AG04450 (cell line): ENCODE measurements at regions not wholly inside any gene's neighbourhood (a gene's known extent, or its start where the extent isn't known, plus 50 kb on each side); places are given as distances from the start of the nearest gene placed in this dataset.

ENCODE experiments used
- CTCF ChIA-PET: fragments of 300-600, 350-600 bp; formaldehyde crosslinking; extraction: SDS; loops from one replicate; lab custom pipeline; 2022; ENCODE audit warnings: antibody characterized with exemption, inconsistent platforms; lab: Charles Lee
- POLR2A ChIA-PET: fragments of 350-600 bp; formaldehyde crosslinking; extraction: SDS; loops from one replicate; lab custom pipeline; 2021; ENCODE audit warnings: antibody characterized with exemption, inconsistent platforms; lab: Yijun Ruan, JAX
- DNase-seq: peaks from one replicate; pipeline ENCODE4 v3.0.0-alpha.2; 2011; ENCODE audit warnings: low read depth, low spot score
- H3K27ac ChIP-seq: one replicate; pipeline ENCODE4 v1.5.1; 2012; ENCODE audit warnings: low read depth, low read length, control low read depth
- H3K27me3 ChIP-seq: one replicate; pipeline ENCODE4 v1.6.0; 2012; ENCODE audit warnings: low read length; ENCODE audit not compliant: control insufficient read depth, insufficient read depth
- H3K4me3 ChIP-seq: 2 replicates; pipeline ENCODE4 v1.5.1; 2011; ENCODE audit warnings: mild to moderate bottlenecking, low read depth, low read length, control low read depth
- H3K9me3 ChIP-seq: 2 replicates; pipeline ENCODE4 v1.5.1; 2012; ENCODE audit warnings: low read length; ENCODE audit not compliant: control insufficient read depth, insufficient read depth
- CTCF ChIP-seq: IDR thresholded peaks from 2 replicates; pipeline ENCODE4 v1.5.1; 2011; ENCODE audit warnings: low read depth, low read length, control low read depth, inconsistent platforms

- CTCF ChIA-PET: no interaction called here
These were observed 213.2 kb upstream of the LRFN5 start for GRCh38 chr14:41393512-41393911.

GRCh38 chr14:41392226-41392625 is 214.4 kb upstream of the LRFN5 start:
- Histone ChIP-seq H3K27ac (no peak overlapping the region), H3K27me3 (no peaks in the 10 kb centered on the region), H3K9me3 (no peaks in the 10 kb centered on the region), H3K4me3 (no peak overlapping the region)
- no peak for TF ChIP-seq CTCF
- ChIA-PET CTCF (no interaction called here), POLR2A (no interaction called here)
- no peak for DNase-seq

More at GRCh38 chr14:41393512-41393911, 213.2 kb upstream of the LRFN5 start:
- TF ChIP-seq CTCF: no peak
- no peaks in the 10 kb centered on the region for H3K27me3 ChIP-seq
- DNase-seq: no peak
- no peak overlapping the region for H3K27ac ChIP-seq
- H3K9me3 ChIP-seq: no peaks in the 10 kb centered on the region
- no peak overlapping the region for H3K4me3 ChIP-seq
- POLR2A ChIA-PET: no interaction called here

- Histone ChIP-seq H3K9me3 (no peaks in the 10 kb centered on the region; the same call in 1 of the 2 replicates), H3K4me3 (no peak overlapping the region), H3K27me3 (no peaks in the 10 kb centered on the region), H3K27ac (no peak overlapping the region)
- DNase-seq: no peak
- CTCF ChIA-PET: no interaction called here
- POLR2A ChIA-PET: no interaction called here
- no peak for TF ChIP-seq CTCF
These were observed 217.3 kb upstream of the LRFN5 start for GRCh38 chr14:41389355-41389754.

- H3K9me3 ChIP-seq: no peaks in the 10 kb centered on the region; the same call in 1 of the 2 replicates
- no peak overlapping the region for H3K4me3 ChIP-seq
- H3K27ac ChIP-seq: no peak overlapping the region
- DNase-seq: no peak
- ChIA-PET CTCF (no interaction called here), POLR2A (no interaction called here)
- TF ChIP-seq CTCF: no peak
- H3K27me3 ChIP-seq: no peaks in the 10 kb centered on the region
These were observed 220.9 kb upstream of the LRFN5 start for GRCh38 chr14:41385797-41386196.

GRCh38 chr14:41380017-41380416 is 226.7 kb upstream of the LRFN5 start:
- no peaks in the 10 kb centered on the region; the same call in 1 of the 2 replicates for H3K9me3 ChIP-seq
- H3K27me3 ChIP-seq: no peaks in the 10 kb centered on the region
- no peak for DNase-seq
- ChIA-PET POLR2A (no interaction called here), CTCF (no interaction called here)
- H3K27ac ChIP-seq: no peak overlapping the region
- H3K4me3 ChIP-seq: no peak overlapping the region
- no peak for TF ChIP-seq CTCF
